NCI-H524 (cell line): ENCODE measurements at regions not wholly inside any gene's neighbourhood (a gene's known extent, or its start where the extent isn't known, plus 50 kb on each side); places are given as distances from the start of the nearest gene placed in this dataset.

Experiments
- DNase-seq, 2 experiments: peaks; one replicate each; lab custom pipeline; 2025; lab: John Stamatoyannopoulos, UW

- DNase-seq: no peak
These were observed 50.8 kb upstream of the INCENP start for GRCh38 chr11:62073061-62073460.

GRCh38 chr11:62071408-62071807 lies 52.4 kb upstream of the INCENP start:
- no peak for DNase-seq

GRCh38 chr11:62069986-62070919 lies 53.6 kb upstream of the INCENP start:
- no peak for DNase-seq

GRCh38 chr11:62069374-62069773 lies 54.4 kb upstream of the INCENP start:
- no peak for DNase-seq

GRCh38 chr11:62068730-62069129 lies 55.1 kb upstream of the INCENP start:
- DNase-seq: no peak

- no peak for DNase-seq
These were observed 56.1 kb upstream of the INCENP start for GRCh38 chr11:62067741-62068140.

GRCh38 chr11:62064221-62064620 lies 59.6 kb upstream of the INCENP start:
- no peak for DNase-seq

- DNase-seq: no peak
These were observed 61.5 kb upstream of the INCENP start for GRCh38 chr11:62062223-62062861.

GRCh38 chr11:62061356-62062222 lies 62.2 kb upstream of the INCENP start:
- DNase-seq: no peak

GRCh38 chr11:62057069-62057468 lies 66.7 kb upstream of the INCENP start:
- DNase-seq: no peak

- DNase-seq: no peak
These were observed 67.8 kb upstream of the INCENP start for GRCh38 chr11:62055970-62056369.

- DNase-seq: peak; percentile 17 to 70
These were observed 69.2 kb upstream of the INCENP start for GRCh38 chr11:62054484-62055121.

- DNase-seq: no peak
These were observed 69.7 kb upstream of the INCENP start for GRCh38 chr11:62054081-62054480.

GRCh38 chr11:62050716-62051115 lies 73.1 kb upstream of the INCENP start:
- DNase-seq: no peak

- DNase-seq: no peak
These were observed 75.7 kb upstream of the INCENP start for GRCh38 chr11:62048100-62048499.

GRCh38 chr11:62046568-62047100 lies 77.2 kb upstream of the INCENP start:
- DNase-seq: no peak

- no peak for DNase-seq
These were observed 77.2 kb upstream of the FTH1 start for GRCh38 chr11:62044639-62045121.

GRCh38 chr11:62035293-62035692 lies 67.9 kb upstream of the FTH1 start:
- DNase-seq: no peak

- no peak for DNase-seq
These were observed 66.6 kb upstream of the FTH1 start for GRCh38 chr11:62034036-62034338.

GRCh38 chr11:62033191-62034035 lies 66.0 kb upstream of the FTH1 start:
- no peak for DNase-seq
